DND-41 (cell line): ENCODE measurements at regions not wholly inside any gene's neighbourhood (a gene's known extent, or its start where the extent isn't known, plus 50 kb on each side); places are given as distances from the start of the nearest gene placed in this dataset.

Experiments
- ATAC-seq: fragments of 200-7000 bp; cut with Tn5 transposase; 3 replicates; pipeline ENCODE4 v1.9.1; 2021; ENCODE audit warnings: low read depth; ENCODE audit not compliant: insufficient read depth
- DNase-seq: peaks from one replicate; pipeline ENCODE4 v3.0.0-alpha.2; 2020
- H2AFZ ChIP-seq: 2 replicates; pipeline ENCODE4 v1.6.0; 2012; ENCODE audit warnings: low read depth, low read length
- H3K27ac ChIP-seq: 2 replicates; pipeline ENCODE4 v1.5.1; 2012; ENCODE audit warnings: low read length, inconsistent platforms
- H3K27me3 ChIP-seq: fragments of 200-600 bp; sonication (generic); 2 replicates; pipeline ENCODE4 v1.6.0; 2012; ENCODE audit warnings: low read length, mild to moderate bottlenecking, inconsistent platforms; ENCODE audit not compliant: insufficient read depth, poor library complexity
- H3K36me3 ChIP-seq: 2 replicates; pipeline ENCODE4 v1.5.1; 2012; ENCODE audit warnings: low read length, inconsistent platforms; ENCODE audit not compliant: insufficient read depth
- H3K4me1 ChIP-seq: 2 replicates; pipeline ENCODE4 v1.5.1; 2012; ENCODE audit warnings: mild to moderate bottlenecking, low read length; ENCODE audit not compliant: insufficient read depth
- H3K4me2 ChIP-seq: 2 replicates; pipeline ENCODE4 v1.6.0; 2012; ENCODE audit warnings: mild to moderate bottlenecking, moderate library complexity, low read length, inconsistent platforms; ENCODE audit not compliant: insufficient read depth
- H3K4me3 ChIP-seq, 2 experiments: fragments of 200-600 bp in 1 of 2; shearing (Covaris generic) in 1 of 2; 2 replicates each; pipeline ENCODE4 v1.5.1; 2012 to 2016; ENCODE audit warnings: inconsistent platforms in 2 of 2, low read length in 2 of 2, mild to moderate bottlenecking in 2 of 2, low read depth in 1 of 2, moderate library complexity in 1 of 2
- H3K79me2 ChIP-seq: 2 replicates; pipeline ENCODE4 v1.6.0; 2012; ENCODE audit warnings: low read length, inconsistent platforms; ENCODE audit not compliant: insufficient read depth
- H3K9ac ChIP-seq: 2 replicates; pipeline ENCODE4 v1.6.0; 2012; ENCODE audit warnings: low read depth, mild to moderate bottlenecking, inconsistent platforms, low read length, moderate library complexity
- H3K9me3 ChIP-seq: 2 replicates; pipeline ENCODE4 v1.5.1; 2012; ENCODE audit warnings: low read length, moderate library complexity, mild to moderate bottlenecking, inconsistent platforms; ENCODE audit not compliant: insufficient read depth, severe bottlenecking
- H4K20me1 ChIP-seq: 2 replicates; pipeline ENCODE4 v1.6.0; 2012; ENCODE audit warnings: low read length; ENCODE audit not compliant: insufficient read depth
- CTCF ChIP-seq: IDR thresholded peaks from 2 replicates; pipeline ENCODE4 v1.5.1; 2012; ENCODE audit warnings: borderline replicate concordance, low read length, moderate library complexity, mild to moderate bottlenecking; ENCODE audit not compliant: poor library complexity, severe bottlenecking; ENCODE audit errors: extremely low read depth
- EZH2 ChIP-seq: IDR thresholded peaks from 3 replicates; pipeline ENCODE4 v1.6.1; 2012; ENCODE audit warnings: borderline replicate concordance, low read depth, mild to moderate bottlenecking, moderate library complexity, low read length, inconsistent platforms; ENCODE audit not compliant: severe bottlenecking

- Histone ChIP-seq H4K20me1 (no peaks in the 10 kb centered on the region), H3K4me2 (no peak overlapping the region), H3K27me3 (peaks cover 6% of the 10 kb centered on the region), H3K9ac (no peak overlapping the region), H3K36me3 (no peaks in the 10 kb centered on the region), H3K79me2 (no peaks in the 10 kb centered on the region), H3K4me3 (no peak overlapping the region), H3K4me1 (no peaks in the 10 kb centered on the region), H3K9me3 (no peaks in the 10 kb centered on the region), H2AFZ (no peak overlapping the region), H3K27ac (no peak overlapping the region)
- TF ChIP-seq CTCF (no peak), EZH2 (no peak)
- no peak for ATAC-seq
- DNase-seq = no peak
These were observed 89.7 kb upstream of the OSMR start for GRCh38 chr5:38756068-38756467.

- Histone ChIP-seq H4K20me1 (no peaks in the 10 kb centered on the region), H3K4me3 (no peak overlapping the region), H3K9me3 (no peaks in the 10 kb centered on the region), H3K79me2 (no peaks in the 10 kb centered on the region), H3K4me2 (no peak overlapping the region), H3K27ac (no peak overlapping the region), H3K4me1 (no peaks in the 10 kb centered on the region), H2AFZ (no peak overlapping the region), H3K27me3 (peaks cover 2% of the 10 kb centered on the region), H3K9ac (no peak overlapping the region), H3K36me3 (no peaks in the 10 kb centered on the region)
- TF ChIP-seq EZH2 (no peak), CTCF (no peak)
- DNase-seq (no peak), ATAC-seq (no peak)
These were observed 88.2 kb upstream of the OSMR start for GRCh38 chr5:38757451-38758245.

- ATAC-seq (no peak), DNase-seq (no peak)
- H2AFZ ChIP-seq = no peak overlapping the region
- no peaks in the 10 kb centered on the region for H3K27me3 ChIP-seq
- H3K79me2 ChIP-seq = no peaks in the 10 kb centered on the region
- H3K36me3 ChIP-seq = no peaks in the 10 kb centered on the region
- H3K27ac ChIP-seq = no peak overlapping the region
- TF ChIP-seq CTCF (no peak), EZH2 (no peak)
- no peaks in the 10 kb centered on the region for H3K4me1 ChIP-seq
- H3K4me2 ChIP-seq = no peak overlapping the region
- no peak overlapping the region for H3K4me3 ChIP-seq
- no peaks in the 10 kb centered on the region for H4K20me1 ChIP-seq
- H3K9me3 ChIP-seq = no peaks in the 10 kb centered on the region
- H3K9ac ChIP-seq = no peak overlapping the region
These were observed 86.8 kb upstream of the OSMR start for GRCh38 chr5:38758774-38759600.
